ENCODE measurements at regions not wholly inside any gene's neighbourhood (a gene's known extent, or its start where the extent isn't known, plus 50 kb on each side); places are given as distances from the start of the nearest gene placed in this dataset.
"Not testable (repeated sequence)": the region's sequence is repeated elsewhere in the genome, so short reads cannot be mapped to it uniquely, and the experiment has no call there.

GRCh38 chr6:163733061-163733460 is 318.5 kb downstream of the QKI start:
- H3K27ac Mint-ChIP-seq = no peak overlapping the region
- no peaks in the 10 kb centered on the region for H3K27me3 Mint-ChIP-seq
- no peaks in the 10 kb centered on the region for H3K4me1 Mint-ChIP-seq (ENCODE audit: low read depth)
- no peak overlapping the region for H3K4me3 Mint-ChIP-seq
- no peaks in the 10 kb centered on the region for H3K9me3 Mint-ChIP-seq
- H3K36me3 Mint-ChIP-seq (ENCODE audit: low read depth) = no peaks in the 10 kb centered on the region

GRCh38 chr6:163732479-163732878 is 318.0 kb downstream of the QKI start:
- Mint-ChIP-seq H3K27me3 (no peaks in the 10 kb centered on the region), H3K9me3 (no peaks in the 10 kb centered on the region), H3K4me1 (ENCODE audit: low read depth) (no peaks in the 10 kb centered on the region), H3K4me3 (no peak overlapping the region), H3K36me3 (ENCODE audit: low read depth) (no peaks in the 10 kb centered on the region), H3K27ac (no peak overlapping the region)

DNA sequence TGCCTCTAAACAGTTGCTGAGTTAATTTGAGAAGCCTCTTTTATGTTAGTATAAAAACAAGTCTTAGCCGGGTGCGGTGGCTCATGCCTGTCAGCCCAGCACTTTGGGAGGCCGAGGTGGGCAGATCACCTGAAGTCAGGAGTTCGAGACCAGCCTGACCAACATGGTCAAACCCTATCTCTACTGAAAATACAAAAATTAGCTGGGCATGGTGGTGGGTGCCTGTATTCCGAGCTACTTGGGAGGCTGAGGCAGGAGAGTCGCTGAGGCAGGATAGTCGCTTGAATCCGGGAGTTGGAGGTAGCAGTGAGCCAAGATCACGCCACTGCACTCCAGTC is 317.5 kb downstream of the QKI start:
- not testable (repeated sequence) for H3K9me3 Mint-ChIP-seq; H3K4me3 Mint-ChIP-seq; H3K27me3 Mint-ChIP-seq; H3K36me3 Mint-ChIP-seq (ENCODE audit: low read depth); H3K27ac Mint-ChIP-seq; H3K4me1 Mint-ChIP-seq (ENCODE audit: low read depth)

- Mint-ChIP-seq H3K27me3 (no peaks in the 10 kb centered on the region), H3K36me3 (ENCODE audit: low read depth) (no peaks in the 10 kb centered on the region), H3K9me3 (no peaks in the 10 kb centered on the region), H3K27ac (no peak overlapping the region), H3K4me3 (no peak overlapping the region), H3K4me1 (ENCODE audit: low read depth) (no peaks in the 10 kb centered on the region)
These were observed 316.9 kb downstream of the QKI start for GRCh38 chr6:163731215-163732013.

- H3K36me3 Mint-ChIP-seq (ENCODE audit: low read depth) = no peaks in the 10 kb centered on the region
- H3K4me3 Mint-ChIP-seq = no peak overlapping the region
- no peak overlapping the region for H3K27ac Mint-ChIP-seq
- no peaks in the 10 kb centered on the region for H3K9me3 Mint-ChIP-seq
- no peaks in the 10 kb centered on the region for H3K27me3 Mint-ChIP-seq
- no peaks in the 10 kb centered on the region for H3K4me1 Mint-ChIP-seq (ENCODE audit: low read depth)
These were observed 316.0 kb downstream of the QKI start for GRCh38 chr6:163730246-163731210.

GRCh38 chr6:163729127-163729872 is 314.8 kb downstream of the QKI start:
- no peaks in the 10 kb centered on the region for H3K36me3 Mint-ChIP-seq (ENCODE audit: low read depth)
- no peaks in the 10 kb centered on the region for H3K4me1 Mint-ChIP-seq (ENCODE audit: low read depth)
- H3K4me3 Mint-ChIP-seq = no peak overlapping the region
- no peak overlapping the region for H3K27ac Mint-ChIP-seq
- no peaks in the 10 kb centered on the region for H3K27me3 Mint-ChIP-seq
- H3K9me3 Mint-ChIP-seq = no peaks in the 10 kb centered on the region

DNA sequence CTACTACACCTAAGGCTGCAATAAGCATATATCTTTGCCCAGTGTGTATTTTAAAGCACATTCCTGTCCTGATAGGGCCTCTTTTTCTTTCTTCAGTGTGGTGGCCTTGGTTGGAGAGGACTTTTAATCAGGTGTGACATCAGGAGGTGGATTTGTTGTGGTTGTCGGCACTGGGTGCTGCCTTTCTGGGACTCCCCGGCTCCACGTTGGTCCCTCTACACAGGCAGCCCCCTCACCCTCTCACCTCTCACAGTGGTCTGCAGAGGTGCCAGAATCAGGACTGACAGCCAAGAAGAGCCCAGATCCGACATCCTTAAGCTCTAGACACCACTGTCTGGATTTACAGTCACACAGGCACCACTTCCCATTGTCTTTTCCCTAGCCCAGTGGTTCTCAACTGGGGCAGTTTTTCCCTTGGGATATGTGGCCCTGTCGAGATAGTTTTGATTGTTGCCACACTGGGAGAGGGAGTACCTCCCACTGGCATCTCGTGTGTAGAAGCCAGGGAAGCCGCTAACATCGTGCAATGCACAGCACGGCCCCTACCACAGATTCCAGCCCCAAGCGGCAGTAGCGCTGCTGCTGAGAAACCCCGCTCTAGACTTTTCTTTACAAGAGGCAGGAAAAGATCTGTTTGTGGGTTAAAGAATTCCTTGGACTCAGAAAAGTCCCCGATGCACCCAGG is 314.1 kb downstream of the QKI start:
- no peaks in the 10 kb centered on the region for H3K9me3 Mint-ChIP-seq
- no peaks in the 10 kb centered on the region for H3K36me3 Mint-ChIP-seq (ENCODE audit: low read depth)
- no peaks in the 10 kb centered on the region for H3K27me3 Mint-ChIP-seq
- H3K4me3 Mint-ChIP-seq = no peak overlapping the region
- H3K4me1 Mint-ChIP-seq (ENCODE audit: low read depth) = no peaks in the 10 kb centered on the region
- no peak overlapping the region for H3K27ac Mint-ChIP-seq

DNA sequence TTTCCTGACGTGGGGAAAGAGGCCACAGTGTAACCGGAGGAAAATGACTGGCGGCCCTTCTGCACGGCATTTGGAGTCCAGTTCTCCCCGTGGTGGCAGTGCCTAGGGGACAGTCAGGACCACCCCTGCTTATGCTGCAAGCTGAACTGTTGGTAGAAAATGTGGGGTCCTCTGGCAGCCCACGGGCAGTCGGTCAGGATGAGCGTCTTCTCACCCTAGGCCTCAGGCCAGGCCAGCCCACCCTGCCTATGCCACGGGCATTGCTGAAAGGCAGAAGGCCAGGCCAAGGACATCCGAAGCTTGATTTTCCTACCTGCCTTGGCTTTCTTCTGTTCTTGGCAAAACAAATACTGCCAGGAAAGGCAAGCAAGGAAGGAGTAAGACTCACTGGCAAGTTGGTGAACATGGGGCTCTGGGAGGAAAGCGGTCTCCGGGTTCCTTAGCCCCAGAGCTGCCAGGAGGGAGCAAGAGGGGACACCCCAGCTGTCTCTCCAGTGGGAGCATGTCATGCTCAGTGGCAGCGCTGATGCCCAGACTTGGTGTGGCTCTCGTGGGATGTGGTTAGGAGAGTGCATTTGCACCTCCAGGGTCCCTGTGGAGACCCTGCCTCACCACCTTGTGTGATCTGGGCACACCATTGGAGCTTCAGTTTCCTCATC is 311.6 kb downstream of the QKI start:
- Mint-ChIP-seq H3K27me3 (no peaks in the 10 kb centered on the region), H3K36me3 (ENCODE audit: low read depth) (no peaks in the 10 kb centered on the region)

GRCh38 chr6:163725008-163725941 is 310.8 kb downstream of the QKI start:
- Mint-ChIP-seq H3K36me3 (ENCODE audit: low read depth) (no peaks in the 10 kb centered on the region), H3K27ac (no peak overlapping the region), H3K4me1 (ENCODE audit: low read depth) (no peaks in the 10 kb centered on the region), H3K4me3 (no peak overlapping the region), H3K27me3 (no peaks in the 10 kb centered on the region), H3K9me3 (no peaks in the 10 kb centered on the region)

More for the DNA sequence above, 311.6 kb downstream of the QKI start:
- Mint-ChIP-seq H3K4me3 (no peak overlapping the region), H3K27ac (no peak overlapping the region), H3K4me1 (ENCODE audit: low read depth) (no peaks in the 10 kb centered on the region), H3K9me3 (no peaks in the 10 kb centered on the region)

DNA sequence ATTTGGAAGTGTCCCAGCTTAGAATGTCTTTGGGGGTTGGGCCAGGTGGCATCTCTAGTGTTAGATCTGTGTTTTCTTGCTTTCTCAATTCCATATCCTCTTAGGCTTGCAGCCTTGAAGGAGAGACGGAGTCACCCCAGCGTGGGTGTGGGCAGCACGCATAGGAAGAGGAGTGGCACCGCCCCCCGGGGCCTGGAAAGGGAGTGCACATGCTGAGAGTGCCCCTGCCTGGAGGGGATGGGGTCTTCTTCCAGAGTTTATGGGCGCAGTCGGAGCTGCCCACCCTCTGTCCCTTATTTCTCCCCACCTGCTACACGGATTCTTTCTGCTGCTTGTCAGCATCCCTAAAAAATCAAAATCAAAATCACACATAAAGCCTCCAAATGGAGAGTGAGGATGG is 309.7 kb downstream of the QKI start:
- no peaks in the 10 kb centered on the region for H3K27me3 Mint-ChIP-seq
- H3K4me1 Mint-ChIP-seq (ENCODE audit: low read depth) = no peaks in the 10 kb centered on the region
- no peak overlapping the region for H3K27ac Mint-ChIP-seq
- H3K9me3 Mint-ChIP-seq = no peaks in the 10 kb centered on the region
- no peak overlapping the region for H3K4me3 Mint-ChIP-seq
- no peaks in the 10 kb centered on the region for H3K36me3 Mint-ChIP-seq (ENCODE audit: low read depth)

GRCh38 chr6:163723759-163724158 is 309.2 kb downstream of the QKI start:
- Mint-ChIP-seq H3K27me3 (no peaks in the 10 kb centered on the region), H3K27ac (no peak overlapping the region), H3K9me3 (no peaks in the 10 kb centered on the region), H3K4me3 (no peak overlapping the region), H3K36me3 (ENCODE audit: low read depth) (no peaks in the 10 kb centered on the region), H3K4me1 (ENCODE audit: low read depth) (no peaks in the 10 kb centered on the region)

DNA sequence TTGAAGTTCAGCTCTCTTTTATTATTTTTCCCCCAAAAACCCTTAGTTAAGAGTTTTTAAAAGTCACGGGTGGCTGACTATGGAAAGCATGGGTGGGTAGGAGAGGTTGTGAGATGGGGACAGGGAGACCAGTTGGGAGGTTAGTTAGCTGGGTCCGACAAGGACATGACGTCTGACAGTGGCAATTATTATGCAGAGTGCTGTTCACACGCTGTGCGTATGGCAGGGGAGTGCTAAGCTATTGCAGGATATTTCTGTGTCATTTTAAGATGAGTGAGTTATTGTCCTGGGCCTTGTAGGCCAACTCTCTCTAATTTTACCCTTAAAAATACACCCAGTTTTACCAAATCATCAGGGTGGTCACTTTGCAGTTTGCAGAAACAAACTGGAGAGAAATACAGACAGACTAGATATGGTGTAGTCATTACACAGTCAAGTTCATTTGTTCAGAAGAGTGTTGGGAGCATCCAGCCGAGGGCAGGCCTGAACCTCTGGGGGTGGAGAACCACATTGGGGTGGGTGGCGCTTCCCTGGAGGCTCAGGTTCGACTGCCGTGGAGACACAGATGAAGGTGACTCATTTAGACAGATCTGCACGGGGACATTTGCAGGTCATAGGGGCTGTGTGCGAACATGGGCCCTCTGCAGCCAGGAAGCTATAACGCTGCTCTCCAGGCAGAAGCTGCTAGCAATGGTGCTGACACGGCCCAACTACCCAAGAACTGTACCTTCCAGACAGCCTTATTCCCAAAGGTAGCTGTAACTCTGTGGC is 307.6 kb downstream of the QKI start:
- H3K9me3 Mint-ChIP-seq = no peaks in the 10 kb centered on the region
- H3K36me3 Mint-ChIP-seq (ENCODE audit: low read depth) = no peaks in the 10 kb centered on the region
- H3K27ac Mint-ChIP-seq = no peak overlapping the region
- H3K4me3 Mint-ChIP-seq = no peak overlapping the region
- H3K4me1 Mint-ChIP-seq (ENCODE audit: low read depth) = peaks cover 5% of the 10 kb centered on the region
- H3K27me3 Mint-ChIP-seq = peaks cover 3% of the 10 kb centered on the region

DNA sequence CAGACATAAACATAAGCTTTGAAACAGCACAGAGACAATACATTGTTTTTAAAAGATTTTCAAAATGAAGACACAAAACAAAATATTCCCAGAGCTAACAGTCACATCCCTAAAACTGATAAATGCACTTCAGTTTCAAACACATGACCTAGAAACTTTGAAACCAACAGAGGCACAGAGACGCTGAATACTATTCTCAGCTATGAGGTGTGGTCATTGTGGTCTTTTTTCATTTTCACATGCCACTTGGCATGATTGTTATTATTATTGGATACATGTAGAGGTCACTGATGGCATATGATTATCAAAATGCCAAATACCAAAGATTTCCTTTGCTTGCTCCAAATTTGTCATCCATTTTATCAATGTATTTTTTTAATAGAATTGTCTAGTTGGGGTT is 306.9 kb downstream of the QKI start:
- peaks cover 6% of the 10 kb centered on the region for H3K4me1 Mint-ChIP-seq (ENCODE audit: low read depth)
- H3K27ac Mint-ChIP-seq = no peak overlapping the region
- no peaks in the 10 kb centered on the region for H3K36me3 Mint-ChIP-seq (ENCODE audit: low read depth)
- H3K4me3 Mint-ChIP-seq = no peak overlapping the region
- H3K27me3 Mint-ChIP-seq = peaks cover 3% of the 10 kb centered on the region
- H3K9me3 Mint-ChIP-seq = no peaks in the 10 kb centered on the region

Data from stimulated activated naive CD8-positive, alpha-beta T cell treated with anti-CD3 and anti-CD28 coated beads, Interleukin-15, Interleukin-2, amounts not matched to agents 100 ng/mL and 50 ng/mL, for 24 hours (primary cell).